AG09319 (cell line): ENCODE measurements at regions not wholly inside any gene's neighbourhood (a gene's known extent, or its start where the extent isn't known, plus 50 kb on each side); places are given as distances from the start of the nearest gene placed in this dataset.

ENCODE experiments used
- DNase-seq: peaks from one replicate; pipeline ENCODE4 v3.0.0-alpha.2; 2010; ENCODE audit warnings: low read depth; ENCODE audit errors: extremely low read depth
- CTCF ChIP-seq: IDR thresholded peaks from 2 replicates; pipeline ENCODE4 v1.5.1; 2011; ENCODE audit warnings: low read depth, mild to moderate bottlenecking, inconsistent platforms, low read length, moderate library complexity

DNA sequence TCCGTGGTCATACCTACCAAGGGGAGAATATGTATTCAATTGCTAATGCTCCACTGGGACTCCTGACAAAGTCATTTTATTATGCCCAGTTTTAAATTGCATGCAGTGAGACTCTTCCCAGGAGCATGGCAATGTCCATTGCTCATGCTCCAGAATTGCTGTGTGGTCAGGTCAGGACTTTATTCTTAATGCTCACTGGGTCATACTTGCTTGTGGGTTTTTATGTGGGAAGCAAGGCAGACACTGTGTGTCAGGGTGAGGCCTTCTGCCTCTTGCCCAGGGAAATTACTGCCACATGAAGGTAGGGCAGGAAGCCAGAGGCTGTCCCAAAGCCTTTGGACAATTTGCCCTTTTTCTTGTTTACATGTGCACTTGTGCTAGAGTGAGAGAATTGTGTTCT is 164.6 kb upstream of the MEF2C start:
- TF ChIP-seq CTCF: no peak
- no peak for DNase-seq

- no peak for DNase-seq
- TF ChIP-seq CTCF: no peak
Observed at GRCh38 chr5:89045216-89045615, 162.2 kb upstream of the MEF2C start.

GRCh38 chr5:89044674-89045200 is 161.8 kb upstream of the MEF2C start:
- no peak for TF ChIP-seq CTCF
- DNase-seq: no peak

GRCh38 chr5:89043676-89044075 is 160.7 kb upstream of the MEF2C start:
- no peak for DNase-seq
- TF ChIP-seq CTCF: no peak

GRCh38 chr5:89042746-89043145 is 159.8 kb upstream of the MEF2C start:
- no peak for TF ChIP-seq CTCF
- no peak for DNase-seq

DNA sequence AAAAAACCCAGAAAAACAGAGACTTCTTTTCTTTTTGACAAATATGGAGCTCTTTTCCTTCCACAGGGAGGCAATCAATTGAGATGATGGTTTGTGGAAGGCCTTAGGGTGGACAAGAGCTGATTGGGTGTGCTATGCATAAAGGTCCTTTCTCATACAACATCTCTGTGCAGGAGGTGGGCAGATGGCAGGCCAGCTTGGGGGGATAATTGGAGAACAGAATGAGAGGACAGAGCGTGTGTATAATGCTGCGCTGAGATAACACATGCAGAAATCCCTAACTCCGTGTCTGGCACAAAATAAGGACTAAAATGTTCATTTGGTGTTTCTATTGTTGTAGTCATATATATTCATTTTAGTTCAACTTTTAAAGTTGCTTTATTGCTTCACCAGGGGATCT is 159.0 kb upstream of the MEF2C start:
- no peak for DNase-seq
- TF ChIP-seq CTCF: no peak

DNA sequence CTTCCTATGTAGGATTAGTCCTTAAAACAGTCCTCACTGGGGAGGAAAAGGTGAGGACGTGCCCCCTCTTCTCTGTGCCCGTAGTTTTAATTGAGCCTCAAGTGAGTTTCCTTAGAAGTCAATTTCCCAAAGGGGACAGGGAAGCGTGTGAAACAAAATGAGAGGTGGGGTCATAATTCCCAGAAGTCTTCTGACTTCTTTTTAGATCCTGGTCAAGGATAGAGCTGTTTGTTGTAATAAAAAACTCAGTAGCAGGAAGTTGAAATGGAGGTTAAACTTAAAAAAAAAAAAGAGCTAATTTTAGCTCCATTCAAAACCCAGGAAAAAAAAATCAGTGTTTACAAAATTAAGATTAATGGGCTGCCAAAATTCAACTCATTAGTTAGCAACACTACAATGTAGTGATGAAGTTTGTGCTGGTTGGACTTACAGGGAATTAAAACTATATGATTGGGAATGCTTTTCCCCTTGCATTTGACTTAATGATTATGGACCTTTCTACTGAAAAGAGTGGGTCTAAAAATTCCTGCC is 158.3 kb upstream of the MEF2C start:
- DNase-seq: no peak
- no peak for TF ChIP-seq CTCF
